Posterior cingulate gyrus (tissue), 11 donors: ENCODE measurements at regions not wholly inside any gene's neighbourhood (a gene's known extent, or its start where the extent isn't known, plus 50 kb on each side); places are given as distances from the start of the nearest gene placed in this dataset.
A peak's percentile ranks its signal among the peaks of the same experiment; 100 is the strongest.

Experiments used
- DNase-seq, 10 donors: peaks; one replicate each; pipeline versions ENCODE4 v3.0.0 to v3.0.0-alpha.2; 2020 to 2021; ENCODE audit warnings: mixed read lengths in 3 of 10
- intact Hi-C: fragments of 100-400 bp; cut with DNase I; formaldehyde crosslinking; loops from one replicate; pipeline ENCODE4 v1.15.1; 2023

GRCh38 chr3:42013691-42014457 lies 52.0 kb upstream of the ULK4 start:
- intact Hi-C loops = loop anchor here (5.0 kb wide), 1 partner anchor 52 kb away; the partner anchor contains the start of gene ULK4
- DNase-seq = peak in 4 of 10 donors; percentile 13 to 86 (median 22)

- DNase-seq = peak; percentile 41 to 95 (median 64)
- intact Hi-C loops = loop anchor here (5.0 kb wide), 1 partner anchor 51 kb away; the partner anchor contains the start of gene ULK4
Measured at GRCh38 chr3:42012935-42013690, 51.2 kb upstream of the ULK4 start.

DNA sequence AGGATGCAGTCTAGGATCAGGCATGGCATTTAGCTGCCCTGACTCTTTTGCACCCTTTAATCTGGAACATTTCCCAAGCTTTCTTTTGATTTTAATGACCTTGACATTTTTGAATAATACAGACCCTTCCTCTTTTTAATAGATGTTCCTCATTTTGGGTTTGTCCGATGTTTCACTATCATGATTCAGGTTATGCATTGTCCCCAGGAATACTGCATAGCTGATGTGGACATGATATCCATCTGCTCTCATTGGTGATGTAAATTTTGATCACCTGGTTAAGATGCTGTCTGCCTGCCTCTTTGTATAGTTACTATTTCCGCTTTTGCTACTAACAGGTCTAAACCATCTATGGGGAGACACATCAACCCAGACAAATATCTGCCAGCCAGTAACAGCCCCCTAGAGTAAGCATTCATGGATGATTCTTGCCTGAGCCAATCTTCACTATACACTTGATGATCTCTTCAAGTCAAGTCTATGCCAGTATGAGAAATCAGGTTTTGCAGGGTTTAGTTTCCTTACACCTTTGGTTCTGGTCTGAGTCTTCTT lies 50.6 kb upstream of the ULK4 start:
- no peak for DNase-seq
- intact Hi-C loops = loop anchor here (5.0 kb wide), 1 partner anchor 50 kb away; the partner anchor contains the start of gene ULK4
